GM10266 (cell line): ENCODE measurements at regions not wholly inside any gene's neighbourhood (a gene's known extent, or its start where the extent isn't known, plus 50 kb on each side); places are given as distances from the start of the nearest gene placed in this dataset.

ENCODE experiments used
- DNase-seq: peaks from one replicate; pipeline ENCODE4 v3.0.0; 2012; ENCODE audit errors: extremely low spot score
- TF ChIP-seq, protein P1 (sequence below): IDR thresholded peaks from 2 replicates; pipeline ENCODE4 v1.5.1; 2012; ENCODE audit warnings: mild to moderate bottlenecking, low read depth; ENCODE audit not compliant: control insufficient read depth, insufficient read depth; ENCODE audit errors: missing control alignments

DNA sequence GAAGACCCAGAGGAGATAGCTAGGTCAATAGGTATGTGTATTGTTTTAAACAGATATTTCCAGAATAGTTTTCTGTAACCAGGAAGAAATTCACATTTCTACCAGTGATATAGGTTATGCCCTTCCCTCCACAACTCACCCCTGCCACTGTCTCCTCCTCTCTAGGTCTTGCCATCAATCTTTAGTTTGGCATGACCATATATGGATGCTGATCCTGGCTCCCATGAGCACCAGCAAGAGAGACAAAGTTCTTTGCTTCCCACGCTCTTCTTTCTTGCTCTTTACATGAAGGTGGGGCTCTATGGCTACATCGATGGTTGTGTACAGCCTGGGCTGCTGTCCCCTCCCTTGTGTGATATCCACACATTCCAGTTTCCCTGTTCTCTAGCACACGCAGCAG lies 459.4 kb upstream of the ID4 start:
- DNase-seq = no peak
- TF ChIP-seq, protein P1, sequence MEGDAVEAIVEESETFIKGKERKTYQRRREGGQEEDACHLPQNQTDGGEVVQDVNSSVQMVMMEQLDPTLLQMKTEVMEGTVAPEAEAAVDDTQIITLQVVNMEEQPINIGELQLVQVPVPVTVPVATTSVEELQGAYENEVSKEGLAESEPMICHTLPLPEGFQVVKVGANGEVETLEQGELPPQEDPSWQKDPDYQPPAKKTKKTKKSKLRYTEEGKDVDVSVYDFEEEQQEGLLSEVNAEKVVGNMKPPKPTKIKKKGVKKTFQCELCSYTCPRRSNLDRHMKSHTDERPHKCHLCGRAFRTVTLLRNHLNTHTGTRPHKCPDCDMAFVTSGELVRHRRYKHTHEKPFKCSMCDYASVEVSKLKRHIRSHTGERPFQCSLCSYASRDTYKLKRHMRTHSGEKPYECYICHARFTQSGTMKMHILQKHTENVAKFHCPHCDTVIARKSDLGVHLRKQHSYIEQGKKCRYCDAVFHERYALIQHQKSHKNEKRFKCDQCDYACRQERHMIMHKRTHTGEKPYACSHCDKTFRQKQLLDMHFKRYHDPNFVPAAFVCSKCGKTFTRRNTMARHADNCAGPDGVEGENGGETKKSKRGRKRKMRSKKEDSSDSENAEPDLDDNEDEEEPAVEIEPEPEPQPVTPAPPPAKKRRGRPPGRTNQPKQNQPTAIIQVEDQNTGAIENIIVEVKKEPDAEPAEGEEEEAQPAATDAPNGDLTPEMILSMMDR = no peak

DNA sequence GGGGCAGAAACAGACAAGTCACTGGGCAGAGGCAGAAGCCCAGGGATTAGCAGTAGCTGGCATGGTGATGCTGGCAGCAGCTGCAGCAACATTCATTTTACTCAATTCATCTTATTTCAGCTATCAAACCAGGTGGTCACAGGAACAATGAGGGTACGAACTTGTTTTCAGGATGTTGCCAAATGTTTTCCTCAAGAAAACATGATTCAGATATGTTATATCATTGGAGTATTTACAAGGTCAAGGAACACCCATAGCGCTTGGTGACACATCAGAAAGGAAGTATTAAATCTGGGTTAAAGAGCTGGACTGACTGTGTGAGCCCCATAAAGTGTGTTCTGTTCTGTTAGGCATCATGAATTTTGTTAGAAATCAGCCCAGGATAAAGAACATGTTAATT lies 456.9 kb upstream of the ID4 start:
- TF ChIP-seq, protein P1 = no peak
- DNase-seq = no peak

DNA sequence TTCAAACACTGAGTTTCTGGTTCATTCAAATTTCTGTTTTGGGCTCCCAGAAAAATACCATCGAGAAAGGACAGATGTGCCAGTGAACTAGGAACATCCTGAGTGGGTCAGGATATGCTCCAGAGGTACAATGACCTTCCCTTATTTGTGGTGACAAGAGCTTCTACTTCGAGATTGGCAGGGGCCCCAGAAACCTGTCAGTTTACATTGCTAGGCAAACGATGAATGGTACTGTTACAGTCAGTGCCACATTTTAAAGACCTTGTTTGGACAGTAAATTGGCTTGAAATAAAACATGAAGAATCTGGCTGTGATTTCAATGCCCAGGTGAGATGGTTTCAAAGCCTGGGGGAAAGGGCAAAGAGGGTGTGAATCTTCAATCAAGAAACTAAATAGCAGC lies 454.5 kb upstream of the ID4 start:
- DNase-seq = no peak
- TF ChIP-seq, protein P1 = no peak

DNA sequence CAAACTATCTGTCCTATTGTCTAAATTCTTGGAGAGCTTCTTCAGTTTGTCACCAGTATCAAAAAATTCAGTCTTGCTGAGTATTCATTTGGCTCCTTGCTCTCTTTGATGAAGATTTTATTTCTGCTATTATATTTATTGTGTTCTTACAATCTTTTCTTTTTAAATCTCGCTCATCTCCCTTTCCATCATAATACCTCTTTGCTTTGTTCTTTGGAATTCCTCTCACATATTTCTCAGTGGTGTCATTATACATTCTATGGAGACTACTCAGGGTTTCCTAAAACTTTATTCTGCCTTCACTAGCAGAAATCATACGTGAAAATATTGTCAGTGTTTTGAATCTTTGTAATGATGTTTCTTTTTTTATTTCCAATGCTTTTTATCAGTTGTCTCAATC lies 445.2 kb upstream of the ID4 start:
- DNase-seq = no peak
- TF ChIP-seq, protein P1 = no peak

DNA sequence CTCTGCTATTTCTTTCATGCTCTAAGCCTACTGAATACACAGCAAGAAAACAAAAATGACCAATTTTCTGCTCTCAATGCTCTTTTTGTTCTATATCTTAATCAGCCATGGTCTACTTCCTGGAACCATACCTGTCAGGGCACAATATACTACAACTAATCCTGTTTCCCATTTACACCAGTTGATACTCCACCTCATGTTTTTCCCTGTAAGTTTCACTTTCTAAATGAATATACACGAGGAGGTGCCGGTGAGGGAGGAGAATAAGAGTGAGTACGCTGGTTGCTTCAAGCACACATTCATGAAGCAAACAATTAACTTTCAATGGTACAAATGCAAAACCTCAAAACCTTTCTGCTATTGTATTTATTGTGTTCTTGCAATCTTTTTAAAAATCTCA lies 443.1 kb upstream of the ID4 start:
- DNase-seq = no peak
- TF ChIP-seq, protein P1 = no peak

DNA sequence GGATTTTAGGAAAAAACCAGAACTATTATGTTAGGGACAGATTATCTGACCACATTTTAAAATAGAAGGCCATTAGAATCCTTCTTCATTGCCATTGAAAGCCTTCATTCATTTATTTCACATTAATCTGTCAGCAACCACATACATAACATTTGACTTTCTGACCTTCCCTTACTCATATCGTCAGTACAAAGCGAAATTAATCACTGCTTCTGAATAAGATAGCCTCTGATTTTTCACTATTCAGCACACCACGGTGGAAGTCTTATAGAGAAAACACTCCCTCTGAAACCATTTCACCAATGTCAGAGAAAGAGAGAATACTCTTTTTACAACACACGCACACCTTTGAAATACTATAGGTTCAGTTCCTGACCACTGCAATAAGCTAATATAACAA lies 442.5 kb upstream of the ID4 start:
- TF ChIP-seq, protein P1 = no peak
- DNase-seq = no peak

DNA sequence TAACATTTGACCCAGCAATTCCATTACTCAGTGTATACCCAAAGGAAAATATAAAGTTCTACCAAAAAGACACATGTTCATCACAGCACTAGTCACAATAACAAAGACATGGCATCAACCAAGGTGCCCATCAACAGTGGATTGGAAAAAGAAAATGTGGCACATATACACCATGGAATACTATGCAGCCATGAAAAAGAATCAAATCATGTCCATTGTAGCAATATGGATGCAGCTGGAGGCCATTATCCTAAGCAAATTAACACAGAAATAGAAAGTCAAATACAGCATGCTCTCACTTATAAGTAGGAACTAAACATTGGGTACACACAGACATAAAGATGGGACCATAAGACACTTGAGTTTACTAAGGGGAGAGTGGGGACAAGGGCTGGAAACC lies 441.9 kb upstream of the ID4 start:
- TF ChIP-seq, protein P1 = no peak
- no peak for DNase-seq
